DMS79 (cell line): ENCODE measurements at regions not wholly inside any gene's neighbourhood (a gene's known extent, or its start where the extent isn't known, plus 50 kb on each side); places are given as distances from the start of the nearest gene placed in this dataset.

Experiments
- DNase-seq: peaks from one replicate; lab custom pipeline; 2025; lab: John Stamatoyannopoulos, UW

GRCh38 chr5:79871364-79872120, 119.5 kb downstream of the MTX3 start:
- DNase-seq, result no peak

- DNase-seq, result no peak
Measured at GRCh38 chr5:79868163-79868670, 122.8 kb downstream of the MTX3 start.

DNA sequence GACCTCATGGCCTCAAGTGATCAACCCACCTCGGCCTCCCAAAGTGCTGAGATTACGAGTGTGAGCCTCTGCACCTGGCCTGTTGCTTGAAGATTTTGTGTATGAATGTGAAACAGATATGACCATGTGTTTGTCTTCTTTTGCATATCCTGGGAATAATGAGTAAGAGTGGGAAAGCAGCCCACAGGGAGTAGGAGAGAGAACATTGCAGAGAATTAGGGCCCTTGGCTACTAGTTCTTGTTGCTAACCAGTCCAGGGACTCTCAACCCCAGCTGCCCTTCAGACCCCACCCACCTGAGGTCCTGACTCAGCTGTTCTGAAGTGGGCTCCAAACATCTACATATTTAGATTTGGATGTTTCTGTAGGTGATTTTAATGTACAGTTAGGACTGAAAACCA, 125.5 kb downstream of the MTX3 start:
- DNase-seq, result no peak

DNA sequence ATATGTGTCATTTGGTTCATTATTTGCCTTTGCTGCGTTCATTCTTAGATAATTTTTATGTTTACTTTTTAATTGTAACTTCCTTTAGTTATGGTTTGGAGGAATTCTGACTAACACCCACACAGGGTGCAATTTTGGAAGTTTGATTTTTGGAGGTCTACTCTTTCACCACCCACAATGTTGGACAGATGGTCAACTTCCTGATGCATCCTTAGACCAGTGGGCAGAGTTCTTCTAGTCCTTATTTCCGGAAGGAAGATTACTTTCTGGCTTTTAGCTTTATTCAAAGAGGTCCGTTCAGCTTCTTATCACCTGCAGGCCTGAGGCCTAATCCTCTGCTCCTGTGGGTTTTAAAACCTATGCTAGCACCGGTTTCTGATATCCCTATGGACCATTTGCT, 126.7 kb downstream of the MTX3 start:
- no peak for DNase-seq

DNA sequence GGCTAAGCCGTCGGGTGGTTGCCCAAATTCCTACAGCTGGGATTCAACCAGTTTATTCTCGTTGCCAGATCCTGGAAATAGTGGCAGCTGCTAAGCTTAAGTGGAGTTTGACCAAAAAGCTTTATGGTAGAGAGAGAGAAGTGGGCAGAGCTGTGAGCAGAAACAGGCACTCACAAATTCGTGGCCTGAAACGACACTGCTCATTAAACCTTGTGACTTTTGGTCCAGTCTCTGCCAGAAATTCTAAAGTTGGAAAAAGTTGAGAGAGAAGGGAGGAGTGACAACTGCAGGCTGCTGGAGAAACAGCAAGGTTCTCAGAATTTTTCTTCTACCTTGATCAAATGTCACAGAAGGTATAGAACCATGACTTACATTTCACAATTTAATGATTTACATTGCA, 131.5 kb downstream of the MTX3 start:
- DNase-seq, result no peak

DNA sequence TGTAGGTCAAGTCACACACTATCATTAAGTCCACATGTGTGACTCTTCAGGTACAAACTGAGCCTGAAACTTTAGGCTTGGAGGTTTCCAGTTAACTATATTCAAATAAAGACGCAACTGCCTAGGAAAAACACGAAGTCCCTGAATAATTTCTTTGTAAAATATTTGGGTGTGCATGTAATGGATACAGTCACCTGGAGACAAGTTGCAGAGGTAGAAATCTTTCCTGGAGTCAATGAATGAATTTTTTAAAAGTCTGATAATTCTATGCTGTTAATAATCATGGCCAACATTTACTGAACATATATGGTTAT, 132.7 kb downstream of the MTX3 start:
- DNase-seq, result no peak

- peak; percentile 7 for DNase-seq
Measured at GRCh38 chr5:79857714-79858409, 133.2 kb downstream of the MTX3 start.

- DNase-seq, result no peak
Measured at GRCh38 chr5:79856456-79857055, 134.5 kb downstream of the MTX3 start.

DNA sequence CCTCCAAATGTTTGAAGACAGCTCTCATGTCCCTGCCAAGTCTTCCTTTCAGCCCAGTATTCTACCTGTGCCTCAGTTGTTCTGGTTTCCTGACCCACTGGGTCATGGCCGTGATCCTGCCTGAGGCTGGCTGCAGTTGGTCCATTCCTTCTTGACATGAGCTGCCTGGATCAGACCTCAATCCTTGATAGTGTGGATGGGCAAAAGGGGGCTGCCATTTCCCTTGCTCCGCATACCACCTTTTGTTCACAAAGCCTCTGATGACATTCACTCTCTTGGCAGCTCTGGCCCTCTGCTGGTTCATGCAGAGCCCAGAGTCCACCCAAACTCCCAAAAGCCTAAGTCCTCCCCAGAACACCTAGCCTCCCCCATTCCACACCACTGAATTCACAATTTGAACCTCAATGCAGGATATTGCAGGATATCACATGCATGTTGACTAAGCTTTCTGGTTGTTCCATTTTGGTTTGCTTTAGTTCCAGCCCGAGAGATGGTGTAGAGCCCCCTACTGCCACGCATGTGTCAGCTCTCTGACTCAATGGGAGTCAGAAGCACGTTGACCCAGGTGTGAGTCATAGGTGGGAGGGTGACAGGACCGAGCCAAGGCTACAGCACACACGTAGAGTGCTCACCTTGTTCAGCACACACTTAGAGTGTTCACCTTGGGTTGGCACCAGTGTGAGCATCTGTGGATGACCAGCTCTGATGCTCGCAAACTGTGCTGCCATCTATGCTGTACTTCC, 137.2 kb downstream of the MTX3 start:
- no peak for DNase-seq

GRCh38 chr5:79853028-79853427, 138.0 kb downstream of the MTX3 start:
- DNase-seq, result no peak

DNA sequence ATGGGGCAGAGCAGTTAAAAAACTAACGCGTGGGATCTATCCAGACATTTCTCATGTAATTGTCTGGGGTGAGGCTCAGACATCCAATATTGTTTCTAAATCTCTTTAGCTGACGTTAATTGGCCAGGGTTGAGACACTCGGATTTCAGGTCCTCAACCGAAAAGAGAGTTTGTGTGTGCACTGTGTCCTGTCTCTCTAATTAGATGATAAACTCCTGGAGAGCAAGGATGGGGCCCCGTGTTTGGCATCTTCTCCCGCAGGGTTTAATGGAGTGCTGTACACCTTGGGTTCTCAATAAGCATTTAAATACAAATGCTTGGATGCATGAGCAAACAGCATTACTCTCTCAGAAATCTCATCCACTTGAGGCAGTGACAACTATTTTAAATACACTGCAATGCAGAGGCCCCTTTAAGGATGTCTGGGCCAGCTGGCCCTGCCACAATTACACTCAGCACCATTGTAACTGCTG, 139.6 kb downstream of the MTX3 start:
- DNase-seq, result peak; percentile 43

GRCh38 chr5:79850941-79851340, 140.1 kb downstream of the MTX3 start:
- no peak for DNase-seq

DNA sequence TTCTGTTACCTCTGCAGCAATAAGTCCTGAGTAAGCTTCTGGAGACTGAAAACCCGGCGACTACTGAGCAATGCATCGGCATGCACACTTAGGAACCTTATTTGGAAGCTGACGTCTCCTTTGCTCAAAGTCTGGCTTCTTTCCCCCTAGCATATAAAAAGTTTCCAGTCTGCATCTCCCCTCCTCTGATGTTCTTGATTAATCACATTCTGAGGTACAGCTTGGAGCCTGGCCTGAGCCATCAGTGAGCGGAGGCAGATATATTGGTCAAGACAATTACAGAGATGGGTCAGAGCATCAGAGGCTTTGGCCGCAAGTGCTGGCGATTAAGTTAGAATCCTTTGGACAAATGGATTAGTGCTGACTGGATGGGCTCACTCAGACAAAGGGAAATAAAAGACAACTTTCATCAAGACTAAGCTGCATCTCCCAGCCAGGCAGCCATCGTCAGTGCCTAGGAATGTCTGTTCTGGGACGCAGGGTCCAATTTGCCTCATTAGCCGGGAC, 140.7 kb downstream of the MTX3 start:
- DNase-seq, result no peak

GRCh38 chr5:79849486-79850315, 141.4 kb downstream of the MTX3 start:
- no peak for DNase-seq
